ENCODE measurements at regions not wholly inside any gene's neighbourhood (a gene's known extent, or its start where the extent isn't known, plus 50 kb on each side); places are given as distances from the start of the nearest gene placed in this dataset.

DNA sequence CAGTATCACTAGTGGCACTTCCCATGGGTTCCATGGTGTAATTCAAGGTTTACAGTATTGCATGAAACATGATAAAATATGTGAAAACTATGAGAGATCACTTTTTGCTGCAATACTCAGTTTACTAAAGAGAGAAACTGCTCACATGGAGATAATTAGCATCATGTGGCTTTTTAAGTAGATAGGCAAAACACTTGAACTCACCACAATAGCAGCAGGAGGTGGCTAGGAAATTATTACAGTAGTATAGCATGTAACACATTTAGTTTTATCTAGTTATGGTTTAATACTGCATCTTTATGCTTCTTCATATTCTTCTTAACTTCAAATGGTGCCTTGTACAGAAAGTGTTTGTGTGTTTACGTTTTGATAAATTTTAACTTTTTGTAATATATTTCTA is 698.5 kb upstream of the BRINP3 start:
- Histone ChIP-seq H3K4me1 (ENCODE audit: control insufficient read depth, insufficient read depth, low read length, poor library complexity, severe bottlenecking) (no peaks in the 10 kb centered on the region), H3K9me3 (ENCODE audit: control insufficient read depth, low read length) (no peaks in the 10 kb centered on the region), H3K27ac (ENCODE audit: low read depth, low read length, severe bottlenecking) (no peak overlapping the region), H3K4me3 (ENCODE audit: extremely low read depth, insufficient read depth, low read length, poor library complexity, severe bottlenecking) (no peak overlapping the region), H3K36me3 (ENCODE audit: control insufficient read depth, insufficient read depth, low read length) (no peaks in the 10 kb centered on the region)
- no CpG with 5 or more reads among the region's 1 CpG for WGBS, 2 experiments (ENCODE audit: insufficient coverage in 2 of 2)

- Histone ChIP-seq H3K4me1 (ENCODE audit: control insufficient read depth, insufficient read depth, low read length, poor library complexity, severe bottlenecking) (no peaks in the 10 kb centered on the region), H3K9me3 (ENCODE audit: control insufficient read depth, low read length) (no peaks in the 10 kb centered on the region), H3K36me3 (ENCODE audit: control insufficient read depth, insufficient read depth, low read length) (no peaks in the 10 kb centered on the region), H3K27ac (ENCODE audit: low read depth, low read length, severe bottlenecking) (no peak overlapping the region), H3K4me3 (ENCODE audit: extremely low read depth, insufficient read depth, low read length, poor library complexity, severe bottlenecking) (no peak overlapping the region)
- WGBS, 2 experiments (ENCODE audit: insufficient coverage in 2 of 2) = no CpG with 5 or more reads among the region's 2 CpGs
These were observed 729.0 kb upstream of the BRINP3 start for GRCh38 chr1:191206513-191207207.

GRCh38 chr1:191222206-191222605 is 744.5 kb upstream of the BRINP3 start:
- Histone ChIP-seq H3K36me3 (ENCODE audit: control insufficient read depth, insufficient read depth, low read length) (no peaks in the 10 kb centered on the region), H3K4me1 (ENCODE audit: control insufficient read depth, insufficient read depth, low read length, poor library complexity, severe bottlenecking) (no peaks in the 10 kb centered on the region), H3K4me3 (ENCODE audit: extremely low read depth, insufficient read depth, low read length, poor library complexity, severe bottlenecking) (no peak overlapping the region), H3K9me3 (ENCODE audit: control insufficient read depth, low read length) (peaks cover 8% of the 10 kb centered on the region), H3K27ac (ENCODE audit: low read depth, low read length, severe bottlenecking) (no peak overlapping the region)
- 90 to 100% methylated on average over 2 of the region's 5 CpGs for WGBS, 2 experiments (ENCODE audit: insufficient coverage in 2 of 2)

GRCh38 chr1:191240925-191241324 is 763.3 kb upstream of the BRINP3 start:
- Histone ChIP-seq H3K4me3 (ENCODE audit: extremely low read depth, insufficient read depth, low read length, poor library complexity, severe bottlenecking) (no peak overlapping the region), H3K27ac (ENCODE audit: low read depth, low read length, severe bottlenecking) (no peak overlapping the region), H3K9me3 (ENCODE audit: control insufficient read depth, low read length) (no peaks in the 10 kb centered on the region), H3K36me3 (ENCODE audit: control insufficient read depth, insufficient read depth, low read length) (no peaks in the 10 kb centered on the region), H3K4me1 (ENCODE audit: control insufficient read depth, insufficient read depth, low read length, poor library complexity, severe bottlenecking) (no peaks in the 10 kb centered on the region)
- WGBS, 2 experiments (ENCODE audit: insufficient coverage in 2 of 2) = 60% methylated on average over 1 of the region's 3 CpGs; no CpG with 5 or more reads in 1 of the 2 experiments

- Histone ChIP-seq H3K36me3 (ENCODE audit: control insufficient read depth, insufficient read depth, low read length) (no peaks in the 10 kb centered on the region), H3K9me3 (ENCODE audit: control insufficient read depth, low read length) (no peaks in the 10 kb centered on the region), H3K27ac (ENCODE audit: low read depth, low read length, severe bottlenecking) (no peak overlapping the region), H3K4me3 (ENCODE audit: extremely low read depth, insufficient read depth, low read length, poor library complexity, severe bottlenecking) (no peak overlapping the region), H3K4me1 (ENCODE audit: control insufficient read depth, insufficient read depth, low read length, poor library complexity, severe bottlenecking) (no peaks in the 10 kb centered on the region)
- WGBS, 2 experiments (ENCODE audit: insufficient coverage in 2 of 2) = 65% methylated on average over 2 of the region's 3 CpGs; no CpG with 5 or more reads in 1 of the 2 experiments
These were observed 777.8 kb upstream of the BRINP3 start for GRCh38 chr1:191255354-191256054.

DNA sequence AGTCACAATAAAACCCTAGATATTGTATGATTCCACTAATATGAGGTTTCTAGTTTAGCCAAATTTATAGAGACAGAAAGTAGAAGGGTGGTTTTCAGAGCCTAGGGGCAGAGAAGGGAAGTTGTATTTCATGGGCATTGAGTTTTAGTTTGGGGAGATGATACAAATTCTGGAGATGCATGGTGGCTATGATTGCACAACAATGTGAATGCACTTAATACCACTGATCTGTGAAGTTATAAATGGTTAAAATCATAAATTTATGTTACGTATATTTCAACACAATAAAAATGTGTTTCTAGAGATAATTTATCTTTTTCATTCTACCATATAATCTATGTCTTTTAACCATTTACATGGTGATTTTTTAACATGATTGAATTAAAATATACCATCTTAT is 779.3 kb upstream of the BRINP3 start:
- no peak overlapping the region for H3K27ac ChIP-seq (ENCODE audit: low read depth, low read length, severe bottlenecking)
- H3K9me3 ChIP-seq (ENCODE audit: control insufficient read depth, low read length) = no peaks in the 10 kb centered on the region
- no peaks in the 10 kb centered on the region for H3K4me1 ChIP-seq (ENCODE audit: control insufficient read depth, insufficient read depth, low read length, poor library complexity, severe bottlenecking)
- H3K36me3 ChIP-seq (ENCODE audit: control insufficient read depth, insufficient read depth, low read length) = no peaks in the 10 kb centered on the region
- no CpG with 5 or more reads among the region's 1 CpG for WGBS, 2 experiments (ENCODE audit: insufficient coverage in 2 of 2)
- no peak overlapping the region for H3K4me3 ChIP-seq (ENCODE audit: extremely low read depth, insufficient read depth, low read length, poor library complexity, severe bottlenecking)

GRCh38 chr1:191260056-191260455 is 782.4 kb upstream of the BRINP3 start:
- Histone ChIP-seq H3K4me3 (ENCODE audit: extremely low read depth, insufficient read depth, low read length, poor library complexity, severe bottlenecking) (no peak overlapping the region), H3K36me3 (ENCODE audit: control insufficient read depth, insufficient read depth, low read length) (no peaks in the 10 kb centered on the region), H3K4me1 (ENCODE audit: control insufficient read depth, insufficient read depth, low read length, poor library complexity, severe bottlenecking) (no peaks in the 10 kb centered on the region), H3K9me3 (ENCODE audit: control insufficient read depth, low read length) (no peaks in the 10 kb centered on the region), H3K27ac (ENCODE audit: low read depth, low read length, severe bottlenecking) (no peak overlapping the region)
- WGBS, 2 experiments (ENCODE audit: insufficient coverage in 2 of 2) = no CpG with 5 or more reads among the region's 1 CpG

DNA sequence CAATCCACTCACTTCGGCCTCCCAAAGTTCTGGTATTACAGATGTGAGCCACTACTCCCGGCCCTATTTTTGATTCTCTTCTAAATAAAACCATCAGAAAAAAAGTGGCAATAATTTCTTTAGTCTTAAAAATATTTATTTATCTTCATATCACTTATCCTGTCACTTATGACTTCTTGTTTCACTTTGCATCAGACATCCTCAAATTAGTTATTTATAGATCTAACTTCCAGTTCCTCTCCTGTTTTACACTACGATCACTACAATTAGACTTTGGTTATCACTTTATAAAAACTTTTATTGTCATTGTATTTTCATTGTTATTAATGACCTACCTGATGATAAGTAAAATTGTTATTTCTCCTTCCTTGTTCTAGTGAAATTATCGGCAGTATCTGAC is 783.4 kb upstream of the BRINP3 start:
- Histone ChIP-seq H3K4me3 (ENCODE audit: extremely low read depth, insufficient read depth, low read length, poor library complexity, severe bottlenecking) (no peak overlapping the region), H3K27ac (ENCODE audit: low read depth, low read length, severe bottlenecking) (no peak overlapping the region), H3K4me1 (ENCODE audit: control insufficient read depth, insufficient read depth, low read length, poor library complexity, severe bottlenecking) (no peaks in the 10 kb centered on the region), H3K36me3 (ENCODE audit: control insufficient read depth, insufficient read depth, low read length) (no peaks in the 10 kb centered on the region), H3K9me3 (ENCODE audit: control insufficient read depth, low read length) (no peaks in the 10 kb centered on the region)
- WGBS, 2 experiments (ENCODE audit: insufficient coverage in 2 of 2) = no CpG with 5 or more reads among the region's 4 CpGs

- H3K4me3 ChIP-seq (ENCODE audit: extremely low read depth, insufficient read depth, low read length, poor library complexity, severe bottlenecking) = no peak overlapping the region
- H3K4me1 ChIP-seq (ENCODE audit: control insufficient read depth, insufficient read depth, low read length, poor library complexity, severe bottlenecking) = no peaks in the 10 kb centered on the region
- H3K36me3 ChIP-seq (ENCODE audit: control insufficient read depth, insufficient read depth, low read length) = no peaks in the 10 kb centered on the region
- H3K9me3 ChIP-seq (ENCODE audit: control insufficient read depth, low read length) = no peaks in the 10 kb centered on the region
- no peak overlapping the region for H3K27ac ChIP-seq (ENCODE audit: low read depth, low read length, severe bottlenecking)
- 78 to 83% methylated on average over 1 of the region's 2 CpGs for WGBS, 2 experiments (ENCODE audit: insufficient coverage in 2 of 2)
These were observed 801.7 kb upstream of the BRINP3 start for GRCh38 chr1:191279266-191279800.

- no peaks in the 10 kb centered on the region for H3K36me3 ChIP-seq (ENCODE audit: control insufficient read depth, insufficient read depth, low read length)
- H3K27ac ChIP-seq (ENCODE audit: low read depth, low read length, severe bottlenecking) = no peak overlapping the region
- H3K4me3 ChIP-seq (ENCODE audit: extremely low read depth, insufficient read depth, low read length, poor library complexity, severe bottlenecking) = no peak overlapping the region
- no peaks in the 10 kb centered on the region for H3K4me1 ChIP-seq (ENCODE audit: control insufficient read depth, insufficient read depth, low read length, poor library complexity, severe bottlenecking)
- H3K9me3 ChIP-seq (ENCODE audit: control insufficient read depth, low read length) = no peaks in the 10 kb centered on the region
These were observed 806.5 kb upstream of the BRINP3 start for GRCh38 chr1:191284175-191284574.

DNA sequence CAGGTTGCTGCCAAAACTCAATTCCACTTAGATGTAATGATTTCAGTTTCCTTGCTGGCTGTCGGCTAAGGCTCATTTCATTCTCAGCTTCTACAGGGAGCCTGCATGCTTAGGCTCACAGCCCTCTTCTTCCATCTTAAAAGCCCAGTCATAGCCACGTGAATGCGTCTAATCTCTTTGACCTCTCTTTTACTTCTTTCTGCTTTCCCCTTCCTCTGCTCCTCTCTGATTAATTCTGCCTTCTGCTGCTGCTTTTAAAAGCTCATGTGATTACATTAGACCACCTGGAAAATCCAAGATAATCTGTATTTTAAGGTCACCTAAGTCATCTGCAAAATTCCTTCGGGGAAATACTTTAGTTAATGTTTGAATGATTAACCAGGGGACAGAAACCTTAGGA is 812.8 kb upstream of the BRINP3 start:
- H3K4me1 ChIP-seq (ENCODE audit: control insufficient read depth, insufficient read depth, low read length, poor library complexity, severe bottlenecking) = no peaks in the 10 kb centered on the region
- H3K9me3 ChIP-seq (ENCODE audit: control insufficient read depth, low read length) = no peaks in the 10 kb centered on the region
- WGBS, 2 experiments (ENCODE audit: insufficient coverage in 2 of 2) = 63 to 88% methylated on average over 3 of the region's 4 CpGs

More for the DNA sequence above, 812.8 kb upstream of the BRINP3 start:
- no peak overlapping the region for H3K27ac ChIP-seq (ENCODE audit: low read depth, low read length, severe bottlenecking)
- no peaks in the 10 kb centered on the region for H3K36me3 ChIP-seq (ENCODE audit: control insufficient read depth, insufficient read depth, low read length)
- no peak overlapping the region for H3K4me3 ChIP-seq (ENCODE audit: extremely low read depth, insufficient read depth, low read length, poor library complexity, severe bottlenecking)
